ENCODE measurements at regions not wholly inside any gene's neighbourhood (a gene's known extent, or its start where the extent isn't known, plus 50 kb on each side); places are given as distances from the start of the nearest gene placed in this dataset.

- no peak for DNase-seq (ENCODE audit: low read depth in 2 of 2, low spot score in 1 of 2)
Observed at GRCh38 chr5:4905674-4906520, 234.2 kb upstream of the ADAMTS16 start.

- DNase-seq (ENCODE audit: low read depth in 2 of 2, low spot score in 1 of 2): no peak
Observed at GRCh38 chr5:4906786-4907185, 233.3 kb upstream of the ADAMTS16 start.

GRCh38 chr5:4907571-4907970 is 232.6 kb upstream of the ADAMTS16 start:
- no peak for DNase-seq (ENCODE audit: low read depth in 2 of 2, low spot score in 1 of 2)

GRCh38 chr5:4909086-4909485 is 231.0 kb upstream of the ADAMTS16 start:
- no peak for DNase-seq (ENCODE audit: low read depth in 2 of 2, low spot score in 1 of 2)

- DNase-seq (ENCODE audit: low read depth in 2 of 2, low spot score in 1 of 2): no peak
Observed at GRCh38 chr5:4911646-4912403, 228.3 kb upstream of the ADAMTS16 start.

GRCh38 chr5:4921929-4922328 is 218.2 kb upstream of the ADAMTS16 start:
- DNase-seq (ENCODE audit: low read depth in 2 of 2, low spot score in 1 of 2): no peak

GRCh38 chr5:4924577-4924976 is 215.6 kb upstream of the ADAMTS16 start:
- no peak for DNase-seq (ENCODE audit: low read depth in 2 of 2, low spot score in 1 of 2)

- DNase-seq (ENCODE audit: low read depth in 2 of 2, low spot score in 1 of 2): no peak
Observed at GRCh38 chr5:4927097-4927496, 213.0 kb upstream of the ADAMTS16 start.

- no peak for DNase-seq (ENCODE audit: low read depth in 2 of 2, low spot score in 1 of 2)
Observed at GRCh38 chr5:4928409-4928808, 211.7 kb upstream of the ADAMTS16 start.

GRCh38 chr5:4929092-4929655 is 211.0 kb upstream of the ADAMTS16 start:
- DNase-seq (ENCODE audit: low read depth in 2 of 2, low spot score in 1 of 2): no peak

GRCh38 chr5:4939042-4939781 is 200.9 kb upstream of the ADAMTS16 start:
- no peak for DNase-seq (ENCODE audit: low read depth in 2 of 2, low spot score in 1 of 2)

GRCh38 chr5:4941161-4941560 is 199.0 kb upstream of the ADAMTS16 start:
- DNase-seq (ENCODE audit: low read depth in 2 of 2, low spot score in 1 of 2): no peak

GRCh38 chr5:4941957-4942830 is 197.9 kb upstream of the ADAMTS16 start:
- DNase-seq (ENCODE audit: low read depth in 2 of 2, low spot score in 1 of 2): no peak

GRCh38 chr5:4942831-4943178 is 197.3 kb upstream of the ADAMTS16 start:
- no peak for DNase-seq (ENCODE audit: low read depth in 2 of 2, low spot score in 1 of 2)

- no peak for DNase-seq (ENCODE audit: low read depth in 2 of 2, low spot score in 1 of 2)
Observed at GRCh38 chr5:4945296-4945695, 194.8 kb upstream of the ADAMTS16 start.

GRCh38 chr5:4947106-4947505 is 193.0 kb upstream of the ADAMTS16 start:
- DNase-seq (ENCODE audit: low read depth in 2 of 2, low spot score in 1 of 2): no peak

- DNase-seq (ENCODE audit: low read depth in 2 of 2, low spot score in 1 of 2): no peak
Observed at GRCh38 chr5:4947893-4948536, 192.1 kb upstream of the ADAMTS16 start.

- DNase-seq (ENCODE audit: low read depth in 2 of 2, low spot score in 1 of 2): no peak
Observed at GRCh38 chr5:4949108-4949507, 191.0 kb upstream of the ADAMTS16 start.

GRCh38 chr5:4953576-4953975 is 186.6 kb upstream of the ADAMTS16 start:
- no peak for DNase-seq (ENCODE audit: low read depth in 2 of 2, low spot score in 1 of 2)

GRCh38 chr5:4954048-4954447 is 186.1 kb upstream of the ADAMTS16 start:
- no peak for DNase-seq (ENCODE audit: low read depth in 2 of 2, low spot score in 1 of 2)

All from stimulated activated CD8-positive, alpha-beta memory T cell treated with anti-CD3 and anti-CD28 coated beads, Interleukin-4, amount 100 ng/mL, for 4 hours (primary cell).